Astrocyte (in vitro differentiated cells and primary cell): ENCODE measurements at regions not wholly inside any gene's neighbourhood (a gene's known extent, or its start where the extent isn't known, plus 50 kb on each side); places are given as distances from the start of the nearest gene placed in this dataset.

Experiments
- DNase-seq: peaks from one replicate; pipeline ENCODE4 v3.0.0-alpha.2; 2010; ENCODE audit warnings: low read depth
- FAIRE-seq: peaks from 2 replicates; lab custom pipeline; 2011; peaks lifted over from hg19 to GRCh38; lab: Jason Lieb, UNC
- H2AFZ ChIP-seq: 2 replicates; pipeline ENCODE4 v1.6.0; 2012; ENCODE audit warnings: low read depth, low read length, inconsistent platforms
- H3K27ac ChIP-seq: 2 replicates; pipeline ENCODE4 v1.5.1; 2011; ENCODE audit warnings: low read depth, low read length, inconsistent platforms
- H3K27me3 ChIP-seq: 2 replicates; pipeline ENCODE4 v1.6.0; 2011; ENCODE audit warnings: low read length, inconsistent platforms; ENCODE audit not compliant: insufficient read depth
- H3K36me3 ChIP-seq: 2 replicates; pipeline ENCODE4 v1.5.1; 2011; ENCODE audit warnings: low read length, inconsistent platforms; ENCODE audit not compliant: insufficient read depth
- H3K4me1 ChIP-seq: 2 replicates; pipeline ENCODE4 v1.5.1; 2011; ENCODE audit warnings: low read length, inconsistent platforms; ENCODE audit not compliant: insufficient read depth
- H3K4me2 ChIP-seq: 2 replicates; pipeline ENCODE4 v1.6.0; 2012; ENCODE audit warnings: low read length, inconsistent platforms
- H3K4me3 ChIP-seq: 2 replicates; pipeline ENCODE4 v1.5.1; 2011; ENCODE audit warnings: low read depth, mild to moderate bottlenecking, low read length, inconsistent platforms; ENCODE audit not compliant: insufficient read depth
- H3K79me2 ChIP-seq: 2 replicates; pipeline ENCODE4 v1.6.0; 2012; ENCODE audit warnings: mild to moderate bottlenecking, low read length, inconsistent platforms; ENCODE audit not compliant: insufficient read depth
- H3K9ac ChIP-seq: 2 replicates; pipeline ENCODE4 v1.6.0; 2012; ENCODE audit warnings: mild to moderate bottlenecking, low read length, inconsistent platforms
- H3K9me3 ChIP-seq: 2 replicates; pipeline ENCODE4 v1.5.1; 2012; ENCODE audit warnings: low read depth, mild to moderate bottlenecking, low read length, inconsistent platforms; ENCODE audit not compliant: insufficient read depth
- H4K20me1 ChIP-seq: 2 replicates; pipeline ENCODE4 v1.6.0; 2012; ENCODE audit warnings: low read length, inconsistent platforms; ENCODE audit not compliant: insufficient read depth
- H3K27ac Mint-ChIP-seq: one replicate; pipeline ENCODE4 v1.8.0; 2021; ENCODE audit warnings: mild to moderate bottlenecking, mixed read lengths; ENCODE audit not compliant: unreplicated experiment
- H3K27me3 Mint-ChIP-seq: one replicate; pipeline ENCODE4 v1.8.0; 2021; ENCODE audit warnings: low read depth, mixed read lengths; ENCODE audit not compliant: unreplicated experiment
- H3K36me3 Mint-ChIP-seq: one replicate; pipeline ENCODE4 v1.8.0; 2021; ENCODE audit warnings: low read depth, mixed read lengths; ENCODE audit not compliant: unreplicated experiment
- H3K4me1 Mint-ChIP-seq: one replicate; pipeline ENCODE4 v1.8.0; 2021; ENCODE audit warnings: low read depth, mixed read lengths; ENCODE audit not compliant: unreplicated experiment
- H3K4me3 Mint-ChIP-seq: one replicate; pipeline ENCODE4 v1.8.0; 2021; ENCODE audit warnings: mild to moderate bottlenecking, moderate library complexity, mixed read lengths; ENCODE audit not compliant: unreplicated experiment
- H3K9me3 Mint-ChIP-seq: one replicate; pipeline ENCODE4 v1.8.0; 2021; ENCODE audit warnings: mild to moderate bottlenecking, mixed read lengths; ENCODE audit not compliant: unreplicated experiment
- EZH2 ChIP-seq: IDR thresholded peaks from 2 replicates; pipeline ENCODE4 v1.6.1; 2012; ENCODE audit warnings: mild to moderate bottlenecking, low read length, inconsistent platforms; ENCODE audit not compliant: insufficient read depth
- TF ChIP-seq, protein P1 (sequence below): IDR thresholded peaks from 2 replicates; pipeline ENCODE4 v1.5.1; 2011; ENCODE audit warnings: low read depth, mild to moderate bottlenecking, inconsistent platforms, low read length, moderate library complexity; ENCODE audit not compliant: insufficient read depth

DNA sequence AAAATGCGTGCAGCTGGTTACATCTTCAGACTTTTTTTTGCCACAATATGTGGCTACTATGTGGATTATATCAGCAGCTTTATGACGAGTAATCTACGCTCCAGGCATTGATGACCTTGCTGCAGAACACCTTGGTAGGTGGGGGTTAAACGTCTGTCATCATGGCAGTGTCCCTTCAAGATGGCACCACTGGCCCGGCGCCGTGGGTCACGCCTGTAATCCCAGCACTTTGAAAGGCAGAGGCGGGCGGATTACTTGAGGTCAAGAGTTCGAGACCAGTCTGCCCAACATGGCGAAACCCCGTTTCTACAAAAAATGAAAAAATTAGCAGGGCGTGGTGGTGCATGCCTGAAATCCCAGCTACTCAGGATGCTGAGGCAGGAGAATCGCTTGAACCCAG is 177.5 kb downstream of the AEBP2 start:
- no peak for TF ChIP-seq EZH2
- TF ChIP-seq, protein P1, sequence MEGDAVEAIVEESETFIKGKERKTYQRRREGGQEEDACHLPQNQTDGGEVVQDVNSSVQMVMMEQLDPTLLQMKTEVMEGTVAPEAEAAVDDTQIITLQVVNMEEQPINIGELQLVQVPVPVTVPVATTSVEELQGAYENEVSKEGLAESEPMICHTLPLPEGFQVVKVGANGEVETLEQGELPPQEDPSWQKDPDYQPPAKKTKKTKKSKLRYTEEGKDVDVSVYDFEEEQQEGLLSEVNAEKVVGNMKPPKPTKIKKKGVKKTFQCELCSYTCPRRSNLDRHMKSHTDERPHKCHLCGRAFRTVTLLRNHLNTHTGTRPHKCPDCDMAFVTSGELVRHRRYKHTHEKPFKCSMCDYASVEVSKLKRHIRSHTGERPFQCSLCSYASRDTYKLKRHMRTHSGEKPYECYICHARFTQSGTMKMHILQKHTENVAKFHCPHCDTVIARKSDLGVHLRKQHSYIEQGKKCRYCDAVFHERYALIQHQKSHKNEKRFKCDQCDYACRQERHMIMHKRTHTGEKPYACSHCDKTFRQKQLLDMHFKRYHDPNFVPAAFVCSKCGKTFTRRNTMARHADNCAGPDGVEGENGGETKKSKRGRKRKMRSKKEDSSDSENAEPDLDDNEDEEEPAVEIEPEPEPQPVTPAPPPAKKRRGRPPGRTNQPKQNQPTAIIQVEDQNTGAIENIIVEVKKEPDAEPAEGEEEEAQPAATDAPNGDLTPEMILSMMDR = no peak
- H3K27ac ChIP-seq = no peak overlapping the region
- DNase-seq = no peak
- Mint-ChIP-seq H3K27ac (no peak overlapping the region), H3K4me1 (no peaks in the 10 kb centered on the region), H3K36me3 (peaks cover 5% of the 10 kb centered on the region), H3K27me3 (no peaks in the 10 kb centered on the region), H3K4me3 (no peak overlapping the region), H3K9me3 (peaks cover 6% of the 10 kb centered on the region)
- no peak overlapping the region for H2AFZ ChIP-seq
- no peaks in the 10 kb centered on the region for H3K36me3 ChIP-seq
- H3K9ac ChIP-seq = no peak overlapping the region
- no peak for FAIRE-seq
- no peaks in the 10 kb centered on the region for H3K79me2 ChIP-seq
- peaks cover 3% of the 10 kb centered on the region for H3K4me1 ChIP-seq
- no peaks in the 10 kb centered on the region for H3K9me3 ChIP-seq
- no peaks in the 10 kb centered on the region for H3K27me3 ChIP-seq
- H3K4me2 ChIP-seq = no peak overlapping the region
- H3K4me3 ChIP-seq = no peak overlapping the region
- H4K20me1 ChIP-seq = no peaks in the 10 kb centered on the region

DNA sequence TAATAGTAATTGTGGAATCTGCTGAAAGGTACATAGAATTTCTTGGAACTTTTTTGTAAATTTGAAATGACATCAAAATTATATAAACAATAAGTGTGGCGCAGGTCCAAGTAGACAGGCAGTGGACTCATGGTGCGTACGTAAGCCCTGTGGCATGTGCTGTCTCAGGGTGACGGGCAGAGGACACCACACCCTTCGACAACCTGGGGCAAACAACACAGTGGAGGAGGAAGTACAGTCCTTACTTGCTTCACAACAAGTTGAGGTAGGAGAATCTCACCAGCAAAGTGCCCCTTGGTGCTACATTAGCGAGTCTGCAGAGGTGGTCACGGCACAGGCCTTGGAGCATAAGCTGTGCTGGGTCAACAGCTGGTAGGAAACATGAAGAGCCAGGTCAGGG is 180.9 kb downstream of the AEBP2 start:
- no peak for FAIRE-seq
- H3K27ac Mint-ChIP-seq = no peak overlapping the region
- H3K9ac ChIP-seq = no peak overlapping the region

DNA sequence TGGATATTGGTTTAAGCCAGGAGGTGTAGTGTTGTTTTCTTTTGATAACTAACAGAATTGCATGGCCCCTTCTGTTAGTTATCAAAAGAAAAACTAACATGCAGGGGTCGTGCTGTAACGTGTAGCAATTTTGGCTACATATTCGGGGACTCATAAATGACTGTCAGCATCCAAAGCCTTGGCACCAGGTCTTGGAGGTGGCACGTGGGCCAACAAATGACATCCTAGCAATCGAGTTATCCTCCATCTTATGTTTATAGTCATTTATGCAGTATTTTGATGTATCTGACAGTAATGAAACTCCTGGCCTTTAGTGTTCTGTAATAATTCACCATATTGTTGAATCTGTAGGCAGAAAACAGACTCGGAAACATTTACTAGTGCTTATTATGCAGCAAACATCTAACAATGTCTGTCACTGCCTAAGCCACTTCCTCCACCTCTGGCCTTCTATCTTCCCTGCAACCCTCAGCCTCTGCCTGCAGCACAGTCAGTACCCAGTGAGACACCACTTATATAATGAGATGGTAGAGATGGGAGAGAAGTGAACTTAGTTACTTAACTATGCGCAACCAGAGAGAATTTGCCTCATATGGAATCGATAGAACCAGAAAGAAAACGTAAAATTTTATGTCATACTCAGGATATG is 184.6 kb downstream of the AEBP2 start:
- Histone ChIP-seq H3K36me3 (no peaks in the 10 kb centered on the region), H4K20me1 (no peaks in the 10 kb centered on the region), H3K9ac (no peak overlapping the region), H3K79me2 (no peaks in the 10 kb centered on the region), H2AFZ (no peak overlapping the region), H3K4me2 (no peak overlapping the region), H3K4me3 (no peak overlapping the region), H3K9me3 (no peaks in the 10 kb centered on the region), H3K4me1 (peaks cover 3% of the 10 kb centered on the region), H3K27ac (no peak overlapping the region), H3K27me3 (no peaks in the 10 kb centered on the region)
- peaks cover 21% of the 10 kb centered on the region for H3K4me1 Mint-ChIP-seq
- no peak overlapping the region for H3K4me3 Mint-ChIP-seq
- H3K27me3 Mint-ChIP-seq = no peaks in the 10 kb centered on the region
- H3K36me3 Mint-ChIP-seq = peaks cover 9% of the 10 kb centered on the region
- no peak for FAIRE-seq
- no peak for DNase-seq
- no peak for TF ChIP-seq EZH2
- TF ChIP-seq, protein P1 = no peak
- H3K9me3 Mint-ChIP-seq = peaks cover 2% of the 10 kb centered on the region
- H3K27ac Mint-ChIP-seq = peak overlapping the region; percentile 49

More for the DNA sequence above, 180.9 kb downstream of the AEBP2 start:
- Mint-ChIP-seq H3K9me3 (peaks cover 2% of the 10 kb centered on the region), H3K4me1 (peaks cover 15% of the 10 kb centered on the region), H3K27me3 (no peaks in the 10 kb centered on the region), H3K36me3 (peaks cover 3% of the 10 kb centered on the region), H3K4me3 (no peak overlapping the region)
- H3K79me2 ChIP-seq = no peaks in the 10 kb centered on the region
- H3K27me3 ChIP-seq = no peaks in the 10 kb centered on the region
- TF ChIP-seq EZH2 = no peak
- TF ChIP-seq, protein P1 = no peak
- no peaks in the 10 kb centered on the region for H4K20me1 ChIP-seq
- no peak overlapping the region for H3K4me3 ChIP-seq
- peak overlapping the region; percentile 42 for H2AFZ ChIP-seq
- peaks cover 3% of the 10 kb centered on the region for H3K4me1 ChIP-seq
- H3K9me3 ChIP-seq = no peaks in the 10 kb centered on the region
- no peak for DNase-seq
- H3K4me2 ChIP-seq = no peak overlapping the region
- H3K27ac ChIP-seq = no peak overlapping the region
- H3K36me3 ChIP-seq = no peaks in the 10 kb centered on the region
